GM23248 (cell line): ENCODE measurements at regions not wholly inside any gene's neighbourhood (a gene's known extent, or its start where the extent isn't known, plus 50 kb on each side); places are given as distances from the start of the nearest gene placed in this dataset.

Experiments used
- EZH2 ChIP-seq: fragments of 200-600 bp; sonication (generic); IDR thresholded peaks from 2 replicates; pipeline ENCODE4 v1.6.1; 2018; ENCODE audit warnings: antibody characterized with exemption, mild to moderate bottlenecking; ENCODE audit not compliant: insufficient read depth, poor library complexity, severe bottlenecking
- EZH2phosphoT487 ChIP-seq: fragments of 200-600 bp; sonication (generic); IDR thresholded peaks from 2 replicates; pipeline ENCODE4 v1.6.1; 2018; ENCODE audit warnings: antibody characterized with exemption, moderate library complexity, mild to moderate bottlenecking, low read depth; ENCODE audit not compliant: insufficient read depth

GRCh38 chr2:145351864-145352425 lies 832.0 kb upstream of the ZEB2 start:
- TF ChIP-seq EZH2: no peak
- no peak for TF ChIP-seq EZH2phosphoT487
